Neural crest cell (in vitro differentiated cells): ENCODE measurements at regions not wholly inside any gene's neighbourhood (a gene's known extent, or its start where the extent isn't known, plus 50 kb on each side); places are given as distances from the start of the nearest gene placed in this dataset.

ENCODE experiments used
- DNase-seq: peaks from one replicate; pipeline ENCODE4 v3.0.0; 2021; ENCODE audit warnings: low read depth, mixed read lengths, low spot score
- H3K27ac Mint-ChIP-seq: one replicate; pipeline ENCODE4 v1.8.0; 2021; ENCODE audit warnings: mild to moderate bottlenecking, mixed read lengths; ENCODE audit not compliant: unreplicated experiment
- H3K27me3 Mint-ChIP-seq: 2 replicates; pipeline ENCODE4 v1.8.0; 2021; ENCODE audit warnings: low read depth, mild to moderate bottlenecking, mixed read lengths
- H3K36me3 Mint-ChIP-seq: 2 replicates; pipeline ENCODE4 v1.8.0; 2021; ENCODE audit warnings: low read depth, mild to moderate bottlenecking, mixed read lengths
- H3K4me1 Mint-ChIP-seq: 2 replicates; pipeline ENCODE4 v1.8.0; 2021; ENCODE audit warnings: mixed read lengths
- H3K4me3 Mint-ChIP-seq: one replicate; pipeline ENCODE4 v1.8.0; 2021; ENCODE audit warnings: mild to moderate bottlenecking, mixed read lengths
- H3K9me3 Mint-ChIP-seq: 2 replicates; pipeline ENCODE4 v1.8.0; 2021; ENCODE audit warnings: mixed read lengths
- TF ChIP-seq, protein P1 (sequence below): fragments of 200-600 bp; sonication (generic); conservative IDR thresholded peaks from 2 replicates; pipeline ENCODE4 v1.5.0; 2021; ENCODE audit warnings: antibody characterized with exemption, mild to moderate bottlenecking

DNA sequence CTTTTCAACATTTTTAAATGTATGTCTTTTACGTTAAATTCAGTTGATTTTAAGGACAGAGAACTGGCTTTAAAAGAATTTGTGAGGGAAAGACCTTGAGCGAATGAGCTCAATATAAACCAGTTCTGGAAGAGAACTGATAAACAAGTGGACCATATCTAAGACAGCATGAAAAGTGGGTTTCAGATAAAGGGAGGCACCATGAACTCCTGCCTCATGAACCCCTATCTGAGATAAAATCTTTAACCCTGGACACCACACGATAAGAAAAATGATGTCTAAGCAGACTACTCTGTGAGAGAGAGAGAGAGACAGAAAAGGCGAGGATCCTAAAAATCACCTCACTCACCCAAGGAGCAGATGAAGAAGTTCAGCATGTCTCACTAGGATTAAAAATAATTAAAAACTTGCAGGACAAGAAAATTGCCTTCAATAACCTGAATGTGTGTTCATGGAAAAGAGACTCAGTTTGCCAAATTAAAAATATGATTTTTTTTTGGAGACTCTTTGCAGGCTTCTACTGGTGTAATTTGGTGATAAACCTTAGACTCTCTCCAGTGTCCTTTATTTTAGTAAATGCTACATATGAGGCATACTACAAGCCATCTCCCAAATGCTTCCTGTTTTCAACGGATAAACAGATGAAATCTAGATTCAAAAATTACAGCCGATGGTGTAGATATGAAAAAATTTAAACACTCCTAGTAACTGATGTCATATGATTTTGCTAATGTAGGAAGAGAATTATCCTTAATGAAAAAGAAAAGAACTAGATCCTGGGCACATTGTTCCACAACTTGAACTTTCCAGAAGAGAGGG is 299.5 kb downstream of the ADGB start:
- no peak overlapping the region for H3K27ac Mint-ChIP-seq
- H3K9me3 Mint-ChIP-seq = peaks cover 10% of the 10 kb centered on the region
- H3K27me3 Mint-ChIP-seq = peaks cover 2% of the 10 kb centered on the region
- no peaks in the 10 kb centered on the region for H3K36me3 Mint-ChIP-seq
- TF ChIP-seq, protein P1, sequence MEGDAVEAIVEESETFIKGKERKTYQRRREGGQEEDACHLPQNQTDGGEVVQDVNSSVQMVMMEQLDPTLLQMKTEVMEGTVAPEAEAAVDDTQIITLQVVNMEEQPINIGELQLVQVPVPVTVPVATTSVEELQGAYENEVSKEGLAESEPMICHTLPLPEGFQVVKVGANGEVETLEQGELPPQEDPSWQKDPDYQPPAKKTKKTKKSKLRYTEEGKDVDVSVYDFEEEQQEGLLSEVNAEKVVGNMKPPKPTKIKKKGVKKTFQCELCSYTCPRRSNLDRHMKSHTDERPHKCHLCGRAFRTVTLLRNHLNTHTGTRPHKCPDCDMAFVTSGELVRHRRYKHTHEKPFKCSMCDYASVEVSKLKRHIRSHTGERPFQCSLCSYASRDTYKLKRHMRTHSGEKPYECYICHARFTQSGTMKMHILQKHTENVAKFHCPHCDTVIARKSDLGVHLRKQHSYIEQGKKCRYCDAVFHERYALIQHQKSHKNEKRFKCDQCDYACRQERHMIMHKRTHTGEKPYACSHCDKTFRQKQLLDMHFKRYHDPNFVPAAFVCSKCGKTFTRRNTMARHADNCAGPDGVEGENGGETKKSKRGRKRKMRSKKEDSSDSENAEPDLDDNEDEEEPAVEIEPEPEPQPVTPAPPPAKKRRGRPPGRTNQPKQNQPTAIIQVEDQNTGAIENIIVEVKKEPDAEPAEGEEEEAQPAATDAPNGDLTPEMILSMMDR = no peak
- no peak overlapping the region for H3K4me3 Mint-ChIP-seq
- DNase-seq = no peak
- no peaks in the 10 kb centered on the region for H3K4me1 Mint-ChIP-seq

DNA sequence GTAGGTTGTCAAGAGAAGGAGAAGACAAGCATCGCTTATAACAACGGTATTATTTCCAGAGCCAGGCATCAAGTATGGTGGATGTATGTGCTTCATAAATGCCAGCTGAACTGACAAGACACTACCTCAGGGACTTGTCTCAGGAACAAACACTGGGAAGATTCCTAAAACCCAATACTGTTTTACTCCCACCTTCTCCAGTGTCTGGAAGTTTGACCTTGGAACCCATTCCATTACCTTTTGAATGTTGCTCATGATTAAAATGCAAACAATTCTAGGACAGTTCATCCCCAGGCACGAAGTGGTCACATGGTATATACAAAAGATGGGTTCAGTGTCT is 300.1 kb downstream of the ADGB start:
- H3K9me3 Mint-ChIP-seq = peaks cover 10% of the 10 kb centered on the region
- TF ChIP-seq, protein P1 = no peak
- peaks cover 2% of the 10 kb centered on the region for H3K27me3 Mint-ChIP-seq
- H3K4me1 Mint-ChIP-seq = no peaks in the 10 kb centered on the region
- no peak overlapping the region for H3K27ac Mint-ChIP-seq
- no peaks in the 10 kb centered on the region for H3K36me3 Mint-ChIP-seq
- no peak overlapping the region for H3K4me3 Mint-ChIP-seq
- DNase-seq = no peak

DNA sequence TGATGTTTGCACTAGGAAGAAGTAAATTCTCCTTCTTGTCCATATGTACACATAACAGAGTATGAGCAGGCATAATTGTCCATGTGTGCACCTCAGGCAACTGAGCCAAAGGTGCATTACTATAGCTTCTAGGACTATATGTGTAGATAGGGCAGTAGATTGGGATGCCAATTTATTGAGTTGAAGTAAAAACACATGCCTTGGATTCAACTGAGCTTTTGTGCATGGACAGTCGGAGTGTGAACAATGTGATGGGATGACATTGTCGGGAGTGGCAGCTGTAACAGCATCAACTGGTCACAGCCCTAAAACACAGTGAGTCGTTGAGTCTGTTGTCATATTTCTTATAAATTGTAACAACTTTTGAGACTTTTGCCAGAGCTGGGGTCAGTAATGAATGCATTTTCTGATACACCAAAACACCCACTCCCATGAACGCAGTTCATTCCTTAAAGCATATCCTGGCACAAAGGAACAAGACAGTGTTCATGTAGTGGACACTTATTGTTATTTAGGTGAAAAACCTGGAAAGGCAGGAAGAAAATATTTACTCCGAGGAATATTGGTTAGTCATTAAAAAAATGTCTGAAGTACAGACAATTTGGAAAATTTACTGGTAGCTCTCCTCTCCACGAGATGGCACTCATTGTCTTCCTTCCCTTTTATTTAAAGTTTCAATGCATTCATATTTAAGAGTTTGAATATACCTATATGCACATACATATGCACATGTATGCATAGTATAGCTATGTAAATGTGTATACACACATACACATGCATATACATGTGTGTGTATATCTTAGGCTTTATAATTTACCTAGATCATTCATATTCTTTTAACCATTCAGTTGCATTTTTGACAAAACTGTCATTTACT is 302.0 kb upstream of the STXBP5 start:
- Mint-ChIP-seq H3K27ac (no peak overlapping the region), H3K9me3 (peaks cover 2% of the 10 kb centered on the region), H3K4me3 (no peak overlapping the region), H3K4me1 (no peaks in the 10 kb centered on the region), H3K36me3 (no peaks in the 10 kb centered on the region), H3K27me3 (no peaks in the 10 kb centered on the region)
- DNase-seq = no peak
- TF ChIP-seq, protein P1 = no peak

DNA sequence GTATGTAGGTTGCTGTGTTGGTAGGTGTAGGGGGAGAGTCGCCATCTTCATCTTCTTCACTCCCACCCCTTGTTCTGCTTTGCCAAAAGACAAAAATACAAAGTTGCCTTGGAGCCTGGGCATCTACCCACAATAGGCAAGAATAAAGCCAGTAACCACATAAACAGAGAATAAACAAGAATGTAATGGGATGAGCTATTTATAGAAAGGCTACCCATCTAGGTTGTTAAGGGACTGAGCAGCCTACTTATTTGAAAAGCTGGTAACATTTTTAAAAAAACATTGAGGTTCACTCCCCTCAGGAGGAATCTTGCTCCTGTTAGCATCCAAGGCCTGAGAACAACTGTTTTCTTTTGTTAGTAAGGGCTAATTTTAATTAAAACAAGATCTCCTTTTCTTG is 301.4 kb upstream of the STXBP5 start:
- no peak for DNase-seq
- H3K9me3 Mint-ChIP-seq = peaks cover 2% of the 10 kb centered on the region
- H3K36me3 Mint-ChIP-seq = no peaks in the 10 kb centered on the region
- no peak overlapping the region for H3K4me3 Mint-ChIP-seq
- no peaks in the 10 kb centered on the region for H3K4me1 Mint-ChIP-seq
- no peak overlapping the region for H3K27ac Mint-ChIP-seq
- TF ChIP-seq, protein P1 = no peak
- H3K27me3 Mint-ChIP-seq = no peaks in the 10 kb centered on the region

DNA sequence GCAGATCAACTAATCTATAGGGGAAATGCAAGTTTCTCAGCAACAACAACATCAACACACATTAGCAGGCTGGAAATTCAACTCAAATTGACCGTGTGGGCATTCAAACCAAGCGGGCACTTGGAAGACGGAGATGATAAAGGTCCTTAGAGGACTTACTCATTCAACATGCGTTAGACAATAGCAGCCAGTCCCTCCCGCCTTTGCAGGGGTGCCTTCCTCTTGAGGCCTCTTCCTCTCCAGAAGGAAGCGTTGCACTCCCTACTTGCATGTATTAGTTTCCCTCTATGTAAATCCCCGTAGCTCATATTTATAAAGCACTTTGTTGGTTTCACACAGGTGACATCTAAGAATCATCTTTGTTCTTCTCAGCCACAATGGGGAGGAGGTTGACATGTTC is 300.8 kb upstream of the STXBP5 start:
- peaks cover 2% of the 10 kb centered on the region for H3K9me3 Mint-ChIP-seq
- no peak for DNase-seq
- no peaks in the 10 kb centered on the region for H3K36me3 Mint-ChIP-seq
- TF ChIP-seq, protein P1 = no peak
- H3K4me3 Mint-ChIP-seq = no peak overlapping the region
- no peak overlapping the region for H3K27ac Mint-ChIP-seq
- H3K4me1 Mint-ChIP-seq = no peaks in the 10 kb centered on the region
- no peaks in the 10 kb centered on the region for H3K27me3 Mint-ChIP-seq
